H7 (cell line): ENCODE measurements at regions not wholly inside any gene's neighbourhood (a gene's known extent, or its start where the extent isn't known, plus 50 kb on each side); places are given as distances from the start of the nearest gene placed in this dataset.

Experiments
- DNase-seq: peaks from one replicate; pipeline ENCODE4 v3.0.0; 2012
- H3K27me3 ChIP-seq: 2 replicates; pipeline ENCODE4 v1.6.0; 2011; ENCODE audit warnings: mild to moderate bottlenecking, low read length; ENCODE audit not compliant: control insufficient read depth, insufficient read depth
- H3K36me3 ChIP-seq: replicated peaks from 2 replicates; pipeline ENCODE4 v1.5.1; 2011; ENCODE audit warnings: low read length; ENCODE audit not compliant: control insufficient read depth, insufficient read depth
- H3K4me3 ChIP-seq: 2 replicates; pipeline ENCODE4 v1.5.1; 2011; ENCODE audit warnings: low read depth, mild to moderate bottlenecking, control low read depth, low read length, moderate library complexity; ENCODE audit not compliant: insufficient read depth

GRCh38 chr2:182625814-182626213 is 90.2 kb upstream of the DNAJC10 start:
- Histone ChIP-seq H3K36me3 (no peaks in the 10 kb centered on the region), H3K27me3 (no peaks in the 10 kb centered on the region), H3K4me3 (no peak overlapping the region)
- DNase-seq: peak; percentile 37

GRCh38 chr2:182628916-182629315 is 87.1 kb upstream of the DNAJC10 start:
- H3K36me3 ChIP-seq: no peaks in the 10 kb centered on the region
- H3K27me3 ChIP-seq: no peaks in the 10 kb centered on the region
- no peak overlapping the region for H3K4me3 ChIP-seq
- DNase-seq: no peak

GRCh38 chr2:182630207-182630606 is 85.8 kb upstream of the DNAJC10 start:
- H3K27me3 ChIP-seq: no peaks in the 10 kb centered on the region
- no peaks in the 10 kb centered on the region for H3K36me3 ChIP-seq
- no peak for DNase-seq
- no peak overlapping the region for H3K4me3 ChIP-seq

- Histone ChIP-seq H3K27me3 (no peaks in the 10 kb centered on the region), H3K4me3 (no peak overlapping the region), H3K36me3 (no peaks in the 10 kb centered on the region)
- DNase-seq: no peak
These were observed 84.8 kb upstream of the DNAJC10 start for GRCh38 chr2:182631299-182631698.

GRCh38 chr2:182634386-182634785 is 81.7 kb upstream of the DNAJC10 start:
- no peak for DNase-seq
- H3K27me3 ChIP-seq: no peaks in the 10 kb centered on the region
- no peaks in the 10 kb centered on the region for H3K36me3 ChIP-seq
- H3K4me3 ChIP-seq: no peak overlapping the region

GRCh38 chr2:182636699-182637098 is 79.4 kb upstream of the DNAJC10 start:
- no peaks in the 10 kb centered on the region for H3K27me3 ChIP-seq
- DNase-seq: no peak
- no peaks in the 10 kb centered on the region for H3K36me3 ChIP-seq
- no peak overlapping the region for H3K4me3 ChIP-seq

GRCh38 chr2:182638667-182639066 is 77.4 kb upstream of the DNAJC10 start:
- no peaks in the 10 kb centered on the region for H3K36me3 ChIP-seq
- no peak overlapping the region for H3K4me3 ChIP-seq
- H3K27me3 ChIP-seq: no peaks in the 10 kb centered on the region
- no peak for DNase-seq

- no peak overlapping the region for H3K4me3 ChIP-seq
- no peaks in the 10 kb centered on the region for H3K27me3 ChIP-seq
- no peak for DNase-seq
These were observed 76.1 kb upstream of the DNAJC10 start for GRCh38 chr2:182639971-182640370.

GRCh38 chr2:182642328-182642727 is 73.7 kb upstream of the DNAJC10 start:
- Histone ChIP-seq H3K36me3 (no peaks in the 10 kb centered on the region), H3K4me3 (no peak overlapping the region), H3K27me3 (no peaks in the 10 kb centered on the region)
- peak; percentile 31 for DNase-seq

More at GRCh38 chr2:182639971-182640370, 76.1 kb upstream of the DNAJC10 start:
- H3K36me3 ChIP-seq: no peaks in the 10 kb centered on the region

- DNase-seq: no peak
- H3K27me3 ChIP-seq: no peaks in the 10 kb centered on the region
- no peaks in the 10 kb centered on the region for H3K36me3 ChIP-seq
- H3K4me3 ChIP-seq: no peak overlapping the region
These were observed 69.1 kb upstream of the DNAJC10 start for GRCh38 chr2:182646763-182647498.

- Histone ChIP-seq H3K27me3 (no peaks in the 10 kb centered on the region), H3K4me3 (no peak overlapping the region), H3K36me3 (no peaks in the 10 kb centered on the region)
- no peak for DNase-seq
These were observed 68.6 kb upstream of the DNAJC10 start for GRCh38 chr2:182647499-182647787.

GRCh38 chr2:182649316-182649715 is 66.7 kb upstream of the DNAJC10 start:
- Histone ChIP-seq H3K4me3 (no peak overlapping the region), H3K36me3 (no peaks in the 10 kb centered on the region)
- peak; percentile 33 for DNase-seq

GRCh38 chr2:182650704-182651103 is 65.4 kb upstream of the DNAJC10 start:
- Histone ChIP-seq H3K36me3 (no peaks in the 10 kb centered on the region), H3K4me3 (no peak overlapping the region), H3K27me3 (no peaks in the 10 kb centered on the region)
- DNase-seq: no peak

More at GRCh38 chr2:182649316-182649715, 66.7 kb upstream of the DNAJC10 start:
- no peaks in the 10 kb centered on the region for H3K27me3 ChIP-seq

- H3K4me3 ChIP-seq: no peak overlapping the region
- H3K27me3 ChIP-seq: no peaks in the 10 kb centered on the region
- no peak for DNase-seq
- no peaks in the 10 kb centered on the region for H3K36me3 ChIP-seq
These were observed 63.7 kb upstream of the DNAJC10 start for GRCh38 chr2:182652326-182652725.

GRCh38 chr2:182655750-182656149 is 60.3 kb upstream of the DNAJC10 start:
- no peak for DNase-seq
- Histone ChIP-seq H3K27me3 (no peaks in the 10 kb centered on the region), H3K4me3 (no peak overlapping the region), H3K36me3 (no peaks in the 10 kb centered on the region)

- Histone ChIP-seq H3K4me3 (no peak overlapping the region), H3K36me3 (no peaks in the 10 kb centered on the region), H3K27me3 (no peaks in the 10 kb centered on the region)
- no peak for DNase-seq
These were observed 51.8 kb upstream of the DNAJC10 start for GRCh38 chr2:182664212-182664611.
